ENCODE measurements at regions not wholly inside any gene's neighbourhood (a gene's known extent, or its start where the extent isn't known, plus 50 kb on each side); places are given as distances from the start of the nearest gene placed in this dataset.

DNA sequence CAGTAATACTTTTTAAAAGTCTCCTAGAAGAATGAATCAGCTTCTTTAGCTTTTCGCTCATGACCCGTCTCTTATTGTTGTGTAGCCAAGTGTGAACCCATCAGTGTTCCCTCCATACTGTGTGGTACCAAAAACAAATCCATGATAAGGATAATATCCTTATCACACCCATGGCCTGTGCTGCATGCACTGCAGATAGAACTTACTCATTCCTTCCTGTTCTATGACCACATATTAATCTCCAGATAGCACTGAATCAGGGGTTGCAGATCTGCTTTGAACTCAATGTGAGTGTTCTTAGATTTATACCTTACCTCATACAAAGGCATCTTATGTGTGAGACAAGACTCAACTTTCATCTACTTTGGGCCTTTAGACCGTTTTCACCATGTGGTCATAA lies 373.4 kb downstream of the JRKL start:
- CTCF ChIA-PET = no interaction called here
- POLR2A ChIA-PET = no interaction called here
- intact Hi-C loops (cut with micrococcal nuclease) = no loop called here
- WGBS (ENCODE audit: insufficient coverage) = 94% methylated on average over 2 of the region's 3 CpGs
- Mint-ChIP-seq H3K27ac (no peak overlapping the region), H3K4me3 (no peak overlapping the region), H3K4me1 (no peaks in the 10 kb centered on the region), H3K9me3 (ENCODE audit: insufficient read depth) (peaks cover 6% of the 10 kb centered on the region), H3K27me3 (no peaks in the 10 kb centered on the region)
- ATAC-seq (ENCODE audit: low read depth) (no peak), DNase-seq (no peak)
- no peak overlapping the region for H3K4me2 ChIP-seq (replicated peaks; ENCODE audit: low read depth, low read length, poor library complexity, severe bottlenecking)
- no peaks in the 10 kb centered on the region for H3K27me3 ChIP-seq (replicated peaks in 1 of 4; ENCODE audit: control extremely low read depth in 1 of 4, control insufficient read depth in 3 of 4, insufficient read depth in 4 of 4, low read length in 3 of 4)
- no peak overlapping the region for H3K4me3 ChIP-seq (ENCODE audit: control extremely low read depth in 1 of 5, extremely low read depth in 1 of 5, insufficient read depth in 1 of 5, low read depth in 2 of 5, low read length in 4 of 5)
- no peaks in the 10 kb centered on the region for H3K9me3 ChIP-seq (ENCODE audit: control extremely low read depth in 1 of 3, control insufficient read depth in 2 of 3, insufficient read depth in 1 of 3, low read length in 2 of 3)
- H4K20me1 ChIP-seq (ENCODE audit: control insufficient read depth, insufficient read depth, low read length, poor library complexity, severe bottlenecking) = no peaks in the 10 kb centered on the region
- no peak overlapping the region for H3K27ac ChIP-seq (ENCODE audit: low read length in 2 of 2)
- TF ChIP-seq, protein P1, sequence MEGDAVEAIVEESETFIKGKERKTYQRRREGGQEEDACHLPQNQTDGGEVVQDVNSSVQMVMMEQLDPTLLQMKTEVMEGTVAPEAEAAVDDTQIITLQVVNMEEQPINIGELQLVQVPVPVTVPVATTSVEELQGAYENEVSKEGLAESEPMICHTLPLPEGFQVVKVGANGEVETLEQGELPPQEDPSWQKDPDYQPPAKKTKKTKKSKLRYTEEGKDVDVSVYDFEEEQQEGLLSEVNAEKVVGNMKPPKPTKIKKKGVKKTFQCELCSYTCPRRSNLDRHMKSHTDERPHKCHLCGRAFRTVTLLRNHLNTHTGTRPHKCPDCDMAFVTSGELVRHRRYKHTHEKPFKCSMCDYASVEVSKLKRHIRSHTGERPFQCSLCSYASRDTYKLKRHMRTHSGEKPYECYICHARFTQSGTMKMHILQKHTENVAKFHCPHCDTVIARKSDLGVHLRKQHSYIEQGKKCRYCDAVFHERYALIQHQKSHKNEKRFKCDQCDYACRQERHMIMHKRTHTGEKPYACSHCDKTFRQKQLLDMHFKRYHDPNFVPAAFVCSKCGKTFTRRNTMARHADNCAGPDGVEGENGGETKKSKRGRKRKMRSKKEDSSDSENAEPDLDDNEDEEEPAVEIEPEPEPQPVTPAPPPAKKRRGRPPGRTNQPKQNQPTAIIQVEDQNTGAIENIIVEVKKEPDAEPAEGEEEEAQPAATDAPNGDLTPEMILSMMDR (IDR thresholded peaks at IDR 0.05) = no peak
- TF ChIP-seq EZH2 (IDR thresholded peaks at IDR 0.05; ENCODE audit: borderline replicate concordance, insufficient read depth, low read depth, low read length, poor library complexity, severe bottlenecking) = no peak
- no peak overlapping the region for H2AFZ ChIP-seq (ENCODE audit: insufficient read depth, low read depth, low read length, poor library complexity, severe bottlenecking)
- H3K36me3 ChIP-seq (replicated peaks in 1 of 2; ENCODE audit: control extremely low read depth in 1 of 2, control insufficient read depth in 1 of 2, extremely low read depth in 1 of 2, insufficient read depth in 2 of 2, low read length in 1 of 2) = no peaks in the 10 kb centered on the region
- H3K9ac ChIP-seq (ENCODE audit: low read length) = no peak overlapping the region
- H3K79me2 ChIP-seq (ENCODE audit: control insufficient read depth, insufficient read depth, low read length) = no peaks in the 10 kb centered on the region
- no peaks in the 10 kb centered on the region for H3K4me1 ChIP-seq (ENCODE audit: control insufficient read depth in 2 of 2, insufficient read depth in 2 of 2, low read length in 2 of 2)

DNA sequence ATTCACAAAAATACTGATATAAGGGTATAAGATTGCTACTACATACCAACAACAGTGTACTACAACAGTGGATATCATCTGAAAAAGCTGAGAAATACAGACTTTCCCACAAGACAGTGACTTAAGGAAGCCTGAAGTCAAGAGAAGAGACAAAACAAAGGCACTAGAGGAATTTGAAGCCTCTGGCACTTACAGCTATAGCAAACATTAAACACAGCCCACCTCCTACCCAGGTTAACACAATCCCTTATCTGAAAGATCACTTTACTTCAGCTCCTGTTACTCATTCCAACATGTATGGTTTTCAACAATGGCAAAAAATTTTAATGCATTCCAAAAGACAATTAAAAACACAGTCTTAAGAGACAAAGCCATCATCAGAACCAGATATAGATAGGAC lies 388.5 kb downstream of the JRKL start:
- Histone ChIP-seq H3K9ac (ENCODE audit: low read length) (no peak overlapping the region), H3K9me3 (ENCODE audit: control extremely low read depth in 1 of 3, control insufficient read depth in 2 of 3, insufficient read depth in 1 of 3, low read length in 2 of 3) (no peaks in the 10 kb centered on the region), H3K4me1 (ENCODE audit: control insufficient read depth in 2 of 2, insufficient read depth in 2 of 2, low read length in 2 of 2) (no peaks in the 10 kb centered on the region), H2AFZ (ENCODE audit: insufficient read depth, low read depth, low read length, poor library complexity, severe bottlenecking) (no peak overlapping the region), H3K79me2 (ENCODE audit: control insufficient read depth, insufficient read depth, low read length) (no peaks in the 10 kb centered on the region), H3K36me3 (replicated peaks in 1 of 2; ENCODE audit: control extremely low read depth in 1 of 2, control insufficient read depth in 1 of 2, extremely low read depth in 1 of 2, insufficient read depth in 2 of 2, low read length in 1 of 2) (no peaks in the 10 kb centered on the region), H3K27ac (ENCODE audit: low read length in 2 of 2) (no peak overlapping the region), H3K4me2 (replicated peaks; ENCODE audit: low read depth, low read length, poor library complexity, severe bottlenecking) (no peak overlapping the region), H3K27me3 (replicated peaks in 1 of 4; ENCODE audit: control extremely low read depth in 1 of 4, control insufficient read depth in 3 of 4, insufficient read depth in 4 of 4, low read length in 3 of 4) (no peaks in the 10 kb centered on the region), H4K20me1 (ENCODE audit: control insufficient read depth, insufficient read depth, low read length, poor library complexity, severe bottlenecking) (no peaks in the 10 kb centered on the region), H3K4me3 (ENCODE audit: control extremely low read depth in 1 of 5, extremely low read depth in 1 of 5, insufficient read depth in 1 of 5, low read depth in 2 of 5, low read length in 4 of 5) (no peak overlapping the region)
- no peaks in the 10 kb centered on the region for H3K27me3 Mint-ChIP-seq
- TF ChIP-seq, protein P1 (IDR thresholded peaks at IDR 0.05) = no peak
- TF ChIP-seq EZH2 (IDR thresholded peaks at IDR 0.05; ENCODE audit: borderline replicate concordance, insufficient read depth, low read depth, low read length, poor library complexity, severe bottlenecking) = no peak
- intact Hi-C loops (cut with micrococcal nuclease) = no loop called here
- ChIA-PET POLR2A (no interaction called here), CTCF (no interaction called here)
- H3K9me3 Mint-ChIP-seq (ENCODE audit: insufficient read depth) = peaks cover 4% of the 10 kb centered on the region
- ATAC-seq (ENCODE audit: low read depth) = no peak
- no peaks in the 10 kb centered on the region for H3K4me1 Mint-ChIP-seq
- no peak overlapping the region for H3K4me3 Mint-ChIP-seq
- DNase-seq = no peak
- no peak overlapping the region for H3K27ac Mint-ChIP-seq
